Natural killer cell (primary cell): ENCODE measurements at regions not wholly inside any gene's neighbourhood (a gene's known extent, or its start where the extent isn't known, plus 50 kb on each side); places are given as distances from the start of the nearest gene placed in this dataset.

ENCODE experiments used
- ATAC-seq, 3 donors: fragments of 150-1000 bp in 2 of 3; fragments of 200-7000 bp in 1 of 3; cut with Tn5 transposase; 1 replicate in 1 of 3; 2 replicates in 2 of 3; pipeline ENCODE4 v1.10.0; 2021; ENCODE audit warnings: mild to moderate bottlenecking in 2 of 3, moderate library complexity in 2 of 3
- DNase-seq, 2 donors: peaks; one replicate each; pipeline versions ENCODE4 v3.0.0 to v3.0.0-alpha.2; 2013 to 2021; ENCODE audit warnings: mixed read lengths in 1 of 2
- H3K27ac ChIP-seq: one replicate; pipeline ENCODE4 v1.5.1; 2013; ENCODE audit warnings: mild to moderate bottlenecking, low read length
- H3K27me3 ChIP-seq: one replicate; pipeline ENCODE4 v1.6.1; 2013; ENCODE audit warnings: low read length; ENCODE audit not compliant: control insufficient read depth, insufficient read depth
- H3K36me3 ChIP-seq: one replicate; pipeline ENCODE4 v1.6.1; 2013; ENCODE audit warnings: low read length; ENCODE audit not compliant: control insufficient read depth, insufficient read depth
- H3K4me1 ChIP-seq: one replicate; pipeline ENCODE4 v1.6.1; 2013; ENCODE audit warnings: low read length; ENCODE audit not compliant: control insufficient read depth, insufficient read depth
- H3K4me3 ChIP-seq: one replicate; pipeline ENCODE4 v1.5.1; 2013; ENCODE audit warnings: low read length
- H3K9me3 ChIP-seq: one replicate; pipeline ENCODE4 v1.6.1; 2013; ENCODE audit warnings: low read length; ENCODE audit not compliant: control insufficient read depth, insufficient read depth
- H3K27ac Mint-ChIP-seq, 2 donors: one replicate each; pipeline ENCODE4 v1.8.0; 2022; ENCODE audit warnings: mild to moderate bottlenecking in 2 of 2, mixed read lengths in 2 of 2, moderate library complexity in 1 of 2
- H3K27me3 Mint-ChIP-seq, 2 donors: one replicate each; pipeline ENCODE4 v1.8.0; 2022; ENCODE audit warnings: low read depth in 2 of 2, mixed read lengths in 2 of 2
- H3K36me3 Mint-ChIP-seq: one replicate; pipeline ENCODE4 v1.8.0; 2022; ENCODE audit warnings: mixed read lengths
- H3K4me1 Mint-ChIP-seq, 2 donors: one replicate each; pipeline ENCODE4 v1.8.0; 2022; ENCODE audit warnings: mixed read lengths in 2 of 2
- H3K4me3 Mint-ChIP-seq: one replicate; pipeline ENCODE4 v1.8.0; 2022; ENCODE audit warnings: mild to moderate bottlenecking, moderate library complexity, mixed read lengths
- H3K9me3 Mint-ChIP-seq, 2 donors: one replicate each; pipeline ENCODE4 v1.8.0; 2022; ENCODE audit warnings: mixed read lengths in 2 of 2
- CTCF ChIP-seq: fragments of 200-600 bp; IDR thresholded peaks from one replicate; pipeline ENCODE4 v1.8.0; 2022; ENCODE audit warnings: antibody characterized with exemption
- WGBS: methylation state at CpG from one replicate; pipeline ENCODE4 v1.1.7; 2013; ENCODE audit warnings: missing lambda C conversion rate; ENCODE audit not compliant: insufficient coverage; 5-methylcytosine and 5-hydroxymethylcytosine counted together
- intact Hi-C: fragments of 100-400 bp; cut with micrococcal nuclease; formaldehyde crosslinking; loops from one replicate; pipeline ENCODE4 v1.14.2; 2022

GRCh38 chr13:33454844-33455705, 169.5 kb upstream of the STARD13 start:
- Mint-ChIP-seq H3K36me3 (no peaks in the 10 kb centered on the region), H3K4me3 (no peak overlapping the region), H3K27me3 (no peaks in the 10 kb centered on the region), H3K27ac (no peak overlapping the region), H3K9me3 (peaks cover 2 to 18% of the 10 kb centered on the region in 2 donors), H3K4me1 (no peaks in the 10 kb centered on the region)
- no peaks in the 10 kb centered on the region for H3K4me1 ChIP-seq
- intact Hi-C loops = no loop called here
- H3K27ac ChIP-seq = no peak overlapping the region
- 100% methylated on average over 2 of the region's 5 CpGs for WGBS
- DNase-seq = no peak
- H3K9me3 ChIP-seq = no peaks in the 10 kb centered on the region
- no peak for TF ChIP-seq CTCF
- H3K4me3 ChIP-seq = no peak overlapping the region
- no peaks in the 10 kb centered on the region for H3K36me3 ChIP-seq
- no peaks in the 10 kb centered on the region for H3K27me3 ChIP-seq
- ATAC-seq = no peak

GRCh38 chr13:33459702-33460101, 174.1 kb upstream of the STARD13 start:
- Histone ChIP-seq H3K36me3 (no peaks in the 10 kb centered on the region), H3K27me3 (no peaks in the 10 kb centered on the region), H3K9me3 (no peaks in the 10 kb centered on the region), H3K27ac (no peak overlapping the region), H3K4me1 (no peaks in the 10 kb centered on the region), H3K4me3 (no peak overlapping the region)
- intact Hi-C loops = no loop called here
- no peak overlapping the region for H3K27ac Mint-ChIP-seq
- H3K4me3 Mint-ChIP-seq = no peak overlapping the region
- H3K36me3 Mint-ChIP-seq = no peaks in the 10 kb centered on the region
- H3K9me3 Mint-ChIP-seq = peaks cover 0 to 9% of the 10 kb centered on the region in 2 donors
- ATAC-seq (no peak), DNase-seq (no peak)
- no peaks in the 10 kb centered on the region for H3K27me3 Mint-ChIP-seq
- no CpG with 5 or more reads among the region's 1 CpG for WGBS
- H3K4me1 Mint-ChIP-seq = no peaks in the 10 kb centered on the region
- TF ChIP-seq CTCF = no peak

GRCh38 chr13:33462109-33462508, 176.6 kb upstream of the STARD13 start:
- ATAC-seq = no peak

More at GRCh38 chr13:33462109-33462508, 176.6 kb upstream of the STARD13 start:
- intact Hi-C loops = no loop called here
- Mint-ChIP-seq H3K27ac (no peak overlapping the region), H3K4me1 (no peaks in the 10 kb centered on the region), H3K36me3 (no peaks in the 10 kb centered on the region), H3K27me3 (no peaks in the 10 kb centered on the region), H3K9me3 (peaks cover 0 to 11% of the 10 kb centered on the region in 2 donors), H3K4me3 (no peak overlapping the region)
- no peak overlapping the region for H3K4me3 ChIP-seq
- no peaks in the 10 kb centered on the region for H3K36me3 ChIP-seq
- no peak for TF ChIP-seq CTCF
- H3K4me1 ChIP-seq = no peaks in the 10 kb centered on the region
- H3K9me3 ChIP-seq = no peaks in the 10 kb centered on the region
- no peak for DNase-seq
- WGBS = 78% methylated on average over 4 of the region's 4 CpGs
- no peaks in the 10 kb centered on the region for H3K27me3 ChIP-seq
- no peak overlapping the region for H3K27ac ChIP-seq
